Body of pancreas (tissue), 4 donors: ENCODE measurements at regions not wholly inside any gene's neighbourhood (a gene's known extent, or its start where the extent isn't known, plus 50 kb on each side); places are given as distances from the start of the nearest gene placed in this dataset.

Experiments
- CTCF ChIP-seq, 7 experiments: fragments of 450-650 bp in 4 of 7; fragments of 200-600 bp in 3 of 7; sonication (generic) in 3 of 7; IDR thresholded peaks; one replicate each; pipeline ENCODE4 v1.5.1; 2016 to 2019; ENCODE audit warnings: antibody characterized with exemption in 7 of 7
- POLR2A ChIP-seq, 3 donors: fragments of 450-650 bp; IDR thresholded peaks; one replicate each; pipeline ENCODE4 v1.6.1; 2016; ENCODE audit warnings: antibody characterized with exemption in 3 of 3, mild to moderate bottlenecking in 2 of 3

GRCh38 chrY:7888506-7888905 lies 977.0 kb upstream of the AMELY start:
- TF ChIP-seq CTCF (IDR thresholded peaks at IDR 0.05) (no peak), POLR2A (IDR thresholded peaks at IDR 0.05) (no peak)
